ENCODE measurements at regions not wholly inside any gene's neighbourhood (a gene's known extent, or its start where the extent isn't known, plus 50 kb on each side); places are given as distances from the start of the nearest gene placed in this dataset.

DNA sequence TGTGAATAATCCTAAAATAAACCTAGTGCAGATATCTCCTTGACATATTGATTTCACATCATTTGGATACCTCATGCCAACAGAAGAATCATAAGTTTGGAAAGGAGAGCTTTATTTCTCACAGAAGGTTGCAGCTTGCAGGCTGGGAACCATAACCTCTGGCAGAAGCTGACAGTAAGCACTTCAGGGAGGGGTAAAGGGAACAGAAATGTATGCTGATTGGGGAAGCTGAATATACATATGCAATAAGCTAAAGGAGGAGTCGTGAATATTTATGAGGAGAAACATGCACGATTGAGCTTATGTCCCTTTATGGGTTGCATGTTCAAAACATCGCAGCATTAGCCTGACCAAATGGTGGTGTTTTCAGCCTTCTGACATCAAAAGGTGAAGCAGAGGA is 814.5 kb downstream of the TBC1D22A start:
- TF ChIP-seq, protein P1, sequence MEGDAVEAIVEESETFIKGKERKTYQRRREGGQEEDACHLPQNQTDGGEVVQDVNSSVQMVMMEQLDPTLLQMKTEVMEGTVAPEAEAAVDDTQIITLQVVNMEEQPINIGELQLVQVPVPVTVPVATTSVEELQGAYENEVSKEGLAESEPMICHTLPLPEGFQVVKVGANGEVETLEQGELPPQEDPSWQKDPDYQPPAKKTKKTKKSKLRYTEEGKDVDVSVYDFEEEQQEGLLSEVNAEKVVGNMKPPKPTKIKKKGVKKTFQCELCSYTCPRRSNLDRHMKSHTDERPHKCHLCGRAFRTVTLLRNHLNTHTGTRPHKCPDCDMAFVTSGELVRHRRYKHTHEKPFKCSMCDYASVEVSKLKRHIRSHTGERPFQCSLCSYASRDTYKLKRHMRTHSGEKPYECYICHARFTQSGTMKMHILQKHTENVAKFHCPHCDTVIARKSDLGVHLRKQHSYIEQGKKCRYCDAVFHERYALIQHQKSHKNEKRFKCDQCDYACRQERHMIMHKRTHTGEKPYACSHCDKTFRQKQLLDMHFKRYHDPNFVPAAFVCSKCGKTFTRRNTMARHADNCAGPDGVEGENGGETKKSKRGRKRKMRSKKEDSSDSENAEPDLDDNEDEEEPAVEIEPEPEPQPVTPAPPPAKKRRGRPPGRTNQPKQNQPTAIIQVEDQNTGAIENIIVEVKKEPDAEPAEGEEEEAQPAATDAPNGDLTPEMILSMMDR (conservative IDR thresholded peaks at IDR 0.05; ENCODE audit: low read depth, low read length) = no peak
- TF ChIP-seq EZH2 (IDR thresholded peaks at IDR 0.05; ENCODE audit: low read length, unreplicated experiment) (no peak), EZH2phosphoT487 (IDR thresholded peaks at IDR 0.05; ENCODE audit: borderline replicate concordance, low read length) (no peak)

All from PC-3 (cell line).